Nephron (organoid): ENCODE measurements at regions not wholly inside any gene's neighbourhood (a gene's known extent, or its start where the extent isn't known, plus 50 kb on each side); places are given as distances from the start of the nearest gene placed in this dataset.

ENCODE experiments used
- H3K27ac Mint-ChIP-seq, 3 experiments: 2 replicates each; pipeline ENCODE4 v1.8.0; 2020; ENCODE audit warnings: mixed read lengths in 3 of 3, mild to moderate bottlenecking in 2 of 3, moderate library complexity in 1 of 3
- H3K27me3 Mint-ChIP-seq: 2 replicates; pipeline ENCODE4 v1.8.0; 2021; ENCODE audit warnings: low read depth, mild to moderate bottlenecking, moderate library complexity, mixed read lengths
- H3K36me3 Mint-ChIP-seq: 2 replicates; pipeline ENCODE4 v1.8.0; 2020; ENCODE audit warnings: low read depth, mixed read lengths
- H3K4me1 Mint-ChIP-seq: 2 replicates; pipeline ENCODE4 v1.8.0; 2020; ENCODE audit warnings: mixed read lengths
- H3K4me3 Mint-ChIP-seq, 3 experiments: 2 replicates each; pipeline ENCODE4 v1.8.0; 2020; ENCODE audit warnings: mild to moderate bottlenecking in 3 of 3, mixed read lengths in 3 of 3, moderate library complexity in 2 of 3
- H3K9me3 Mint-ChIP-seq: 2 replicates; pipeline ENCODE4 v1.8.0; 2020; ENCODE audit warnings: mixed read lengths
- CTCF ChIP-seq, 3 experiments: fragments of 200-600 bp; sonication (generic); IDR thresholded peaks; one replicate each; pipeline ENCODE4 v1.5.0; 2021; ENCODE audit warnings: antibody characterized with exemption in 3 of 3; ENCODE audit not compliant: unreplicated experiment in 3 of 3

- Mint-ChIP-seq H3K27ac (no peak overlapping the region), H3K27me3 (peaks cover 69% of the 10 kb centered on the region), H3K4me1 (no peaks in the 10 kb centered on the region), H3K9me3 (no peaks in the 10 kb centered on the region), H3K36me3 (no peaks in the 10 kb centered on the region), H3K4me3 (no peak overlapping the region)
- TF ChIP-seq CTCF (IDR thresholded peaks at IDR 0.05; ENCODE audit: unreplicated experiment in 3 of 3): no peak
Measured at GRCh38 chr10:8296734-8297101, 242.2 kb downstream of the GATA3 start.

GRCh38 chr10:8297107-8297506, 242.6 kb downstream of the GATA3 start:
- Mint-ChIP-seq H3K27me3 (peaks cover 72% of the 10 kb centered on the region), H3K4me3 (no peak overlapping the region), H3K4me1 (no peaks in the 10 kb centered on the region), H3K9me3 (no peaks in the 10 kb centered on the region), H3K27ac (no peak overlapping the region), H3K36me3 (no peaks in the 10 kb centered on the region)
- TF ChIP-seq CTCF (IDR thresholded peaks at IDR 0.05; ENCODE audit: unreplicated experiment in 3 of 3): no peak

- Mint-ChIP-seq H3K36me3 (no peaks in the 10 kb centered on the region), H3K9me3 (no peaks in the 10 kb centered on the region), H3K4me1 (no peaks in the 10 kb centered on the region), H3K27me3 (peaks cover 80% of the 10 kb centered on the region), H3K4me3 (no peak overlapping the region), H3K27ac (no peak overlapping the region)
- no peak for TF ChIP-seq CTCF (IDR thresholded peaks at IDR 0.05; ENCODE audit: unreplicated experiment in 3 of 3)
Measured at GRCh38 chr10:8297959-8298358, 243.5 kb downstream of the GATA3 start.

- H3K4me1 Mint-ChIP-seq: no peaks in the 10 kb centered on the region
- no peak overlapping the region for H3K4me3 Mint-ChIP-seq
- H3K27ac Mint-ChIP-seq: no peak overlapping the region
- H3K9me3 Mint-ChIP-seq: no peaks in the 10 kb centered on the region
- H3K36me3 Mint-ChIP-seq: no peaks in the 10 kb centered on the region
- H3K27me3 Mint-ChIP-seq: peaks cover 86% of the 10 kb centered on the region
- TF ChIP-seq CTCF (IDR thresholded peaks at IDR 0.05; ENCODE audit: unreplicated experiment in 3 of 3): no peak
Measured at GRCh38 chr10:8298896-8299570, 244.5 kb downstream of the GATA3 start.

- TF ChIP-seq CTCF (IDR thresholded peaks at IDR 0.05; ENCODE audit: unreplicated experiment in 3 of 3): no peak
- H3K36me3 Mint-ChIP-seq: no peaks in the 10 kb centered on the region
- no peak overlapping the region for H3K4me3 Mint-ChIP-seq
- peaks cover 4% of the 10 kb centered on the region for H3K9me3 Mint-ChIP-seq
- H3K27me3 Mint-ChIP-seq: peaks cover 90% of the 10 kb centered on the region
- no peaks in the 10 kb centered on the region for H3K4me1 Mint-ChIP-seq
- H3K27ac Mint-ChIP-seq: no peak overlapping the region
Measured at GRCh38 chr10:8300925-8301324, 246.4 kb downstream of the GATA3 start.

GRCh38 chr10:8301333-8301732, 246.8 kb downstream of the GATA3 start:
- no peaks in the 10 kb centered on the region for H3K4me1 Mint-ChIP-seq
- no peak overlapping the region for H3K4me3 Mint-ChIP-seq
- no peaks in the 10 kb centered on the region for H3K36me3 Mint-ChIP-seq
- no peak overlapping the region for H3K27ac Mint-ChIP-seq
- peaks cover 90% of the 10 kb centered on the region for H3K27me3 Mint-ChIP-seq
- H3K9me3 Mint-ChIP-seq: peaks cover 5% of the 10 kb centered on the region
- no peak for TF ChIP-seq CTCF (IDR thresholded peaks at IDR 0.05; ENCODE audit: unreplicated experiment in 3 of 3)
